ENCODE measurements at regions not wholly inside any gene's neighbourhood (a gene's known extent, or its start where the extent isn't known, plus 50 kb on each side); places are given as distances from the start of the nearest gene placed in this dataset.

- intact Hi-C loops (cut with micrococcal nuclease) = no loop called here
- H3K27me3 ChIP-seq (replicated peaks in 1 of 4; ENCODE audit: control extremely low read depth in 1 of 4, control insufficient read depth in 3 of 4, insufficient read depth in 4 of 4, low read length in 3 of 4) = no peaks in the 10 kb centered on the region
- ChIA-PET CTCF (no interaction called here), POLR2A (no interaction called here)
- H3K79me2 ChIP-seq (ENCODE audit: control insufficient read depth, insufficient read depth, low read length) = no peaks in the 10 kb centered on the region
- DNase-seq (no peak), ATAC-seq (ENCODE audit: low read depth) (no peak)
- no peak overlapping the region for H2AFZ ChIP-seq (ENCODE audit: insufficient read depth, low read depth, low read length, poor library complexity, severe bottlenecking)
- no peaks in the 10 kb centered on the region for H3K4me1 Mint-ChIP-seq
- no peak overlapping the region for H3K4me2 ChIP-seq (replicated peaks; ENCODE audit: low read depth, low read length, poor library complexity, severe bottlenecking)
- H3K27me3 Mint-ChIP-seq = no peaks in the 10 kb centered on the region
- no peak overlapping the region for H3K27ac ChIP-seq (ENCODE audit: low read length in 2 of 2)
- no peaks in the 10 kb centered on the region for H3K36me3 ChIP-seq (replicated peaks in 1 of 2; ENCODE audit: control extremely low read depth in 1 of 2, control insufficient read depth in 1 of 2, extremely low read depth in 1 of 2, insufficient read depth in 2 of 2, low read length in 1 of 2)
- H3K9me3 Mint-ChIP-seq (ENCODE audit: insufficient read depth) = peaks cover 2% of the 10 kb centered on the region
- no peak overlapping the region for H3K4me3 Mint-ChIP-seq
- H4K20me1 ChIP-seq (ENCODE audit: control insufficient read depth, insufficient read depth, low read length, poor library complexity, severe bottlenecking) = no peaks in the 10 kb centered on the region
- TF ChIP-seq, protein P1, sequence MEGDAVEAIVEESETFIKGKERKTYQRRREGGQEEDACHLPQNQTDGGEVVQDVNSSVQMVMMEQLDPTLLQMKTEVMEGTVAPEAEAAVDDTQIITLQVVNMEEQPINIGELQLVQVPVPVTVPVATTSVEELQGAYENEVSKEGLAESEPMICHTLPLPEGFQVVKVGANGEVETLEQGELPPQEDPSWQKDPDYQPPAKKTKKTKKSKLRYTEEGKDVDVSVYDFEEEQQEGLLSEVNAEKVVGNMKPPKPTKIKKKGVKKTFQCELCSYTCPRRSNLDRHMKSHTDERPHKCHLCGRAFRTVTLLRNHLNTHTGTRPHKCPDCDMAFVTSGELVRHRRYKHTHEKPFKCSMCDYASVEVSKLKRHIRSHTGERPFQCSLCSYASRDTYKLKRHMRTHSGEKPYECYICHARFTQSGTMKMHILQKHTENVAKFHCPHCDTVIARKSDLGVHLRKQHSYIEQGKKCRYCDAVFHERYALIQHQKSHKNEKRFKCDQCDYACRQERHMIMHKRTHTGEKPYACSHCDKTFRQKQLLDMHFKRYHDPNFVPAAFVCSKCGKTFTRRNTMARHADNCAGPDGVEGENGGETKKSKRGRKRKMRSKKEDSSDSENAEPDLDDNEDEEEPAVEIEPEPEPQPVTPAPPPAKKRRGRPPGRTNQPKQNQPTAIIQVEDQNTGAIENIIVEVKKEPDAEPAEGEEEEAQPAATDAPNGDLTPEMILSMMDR (IDR thresholded peaks at IDR 0.05) = no peak
- TF ChIP-seq EZH2 (IDR thresholded peaks at IDR 0.05; ENCODE audit: borderline replicate concordance, insufficient read depth, low read depth, low read length, poor library complexity, severe bottlenecking) = no peak
- no peaks in the 10 kb centered on the region for H3K4me1 ChIP-seq (ENCODE audit: control insufficient read depth in 2 of 2, insufficient read depth in 2 of 2, low read length in 2 of 2)
- no peak overlapping the region for H3K9ac ChIP-seq (ENCODE audit: low read length)
- H3K9me3 ChIP-seq (ENCODE audit: control extremely low read depth in 1 of 3, control insufficient read depth in 2 of 3, insufficient read depth in 1 of 3, low read length in 2 of 3) = peaks cover 0 to 5% (median 0%) of the 10 kb centered on the region in 3 donors
- H3K4me3 ChIP-seq (ENCODE audit: control extremely low read depth in 1 of 5, extremely low read depth in 1 of 5, insufficient read depth in 1 of 5, low read depth in 2 of 5, low read length in 4 of 5) = no peak overlapping the region
- no peak overlapping the region for H3K27ac Mint-ChIP-seq
- WGBS (ENCODE audit: insufficient coverage) = no CpG with 5 or more reads among the region's 2 CpGs
Measured at GRCh38 chr5:166746506-166746905, 1544.9 kb upstream of the WWC1 start.

DNA sequence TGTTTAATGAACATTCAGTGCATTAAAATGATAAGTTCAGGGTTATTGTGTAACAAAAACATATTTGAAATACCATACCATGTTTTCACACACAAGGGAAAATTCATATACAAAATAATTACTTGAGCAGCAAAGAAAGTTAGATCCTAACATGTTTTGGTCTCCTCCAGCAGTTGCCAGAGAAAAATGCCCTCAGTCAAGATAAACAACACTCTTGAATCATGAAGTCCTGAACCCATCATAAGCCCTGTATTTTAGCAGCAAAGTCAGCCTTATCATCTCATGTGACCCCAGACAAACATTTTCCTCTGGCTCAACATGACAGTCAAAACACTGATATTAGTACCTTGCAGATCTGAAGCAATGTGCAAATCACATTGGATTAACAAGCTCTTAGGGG, 1541.1 kb upstream of the WWC1 start:
- no peak overlapping the region for H3K9ac ChIP-seq (ENCODE audit: low read length)
- H3K79me2 ChIP-seq (ENCODE audit: control insufficient read depth, insufficient read depth, low read length) = no peaks in the 10 kb centered on the region
- H3K4me2 ChIP-seq (replicated peaks; ENCODE audit: low read depth, low read length, poor library complexity, severe bottlenecking) = no peak overlapping the region
- intact Hi-C loops (cut with micrococcal nuclease) = no loop called here
- Mint-ChIP-seq H3K4me1 (no peaks in the 10 kb centered on the region), H3K9me3 (ENCODE audit: insufficient read depth) (no peaks in the 10 kb centered on the region), H3K27me3 (no peaks in the 10 kb centered on the region), H3K4me3 (no peak overlapping the region), H3K27ac (no peak overlapping the region)
- no peaks in the 10 kb centered on the region for H3K4me1 ChIP-seq (ENCODE audit: control insufficient read depth in 2 of 2, insufficient read depth in 2 of 2, low read length in 2 of 2)
- ATAC-seq (ENCODE audit: low read depth) (no peak), DNase-seq (no peak)
- ChIA-PET POLR2A (no interaction called here), CTCF (no interaction called here)
- H2AFZ ChIP-seq (ENCODE audit: insufficient read depth, low read depth, low read length, poor library complexity, severe bottlenecking) = no peak overlapping the region
- H3K27ac ChIP-seq (ENCODE audit: low read length in 2 of 2) = no peak overlapping the region
- H4K20me1 ChIP-seq (ENCODE audit: control insufficient read depth, insufficient read depth, low read length, poor library complexity, severe bottlenecking) = no peaks in the 10 kb centered on the region
- H3K4me3 ChIP-seq (ENCODE audit: control extremely low read depth in 1 of 5, extremely low read depth in 1 of 5, insufficient read depth in 1 of 5, low read depth in 2 of 5, low read length in 4 of 5) = no peak overlapping the region
- H3K36me3 ChIP-seq (replicated peaks in 1 of 2; ENCODE audit: control extremely low read depth in 1 of 2, control insufficient read depth in 1 of 2, extremely low read depth in 1 of 2, insufficient read depth in 2 of 2, low read length in 1 of 2) = no peaks in the 10 kb centered on the region
- no peaks in the 10 kb centered on the region for H3K27me3 ChIP-seq (replicated peaks in 1 of 4; ENCODE audit: control extremely low read depth in 1 of 4, control insufficient read depth in 3 of 4, insufficient read depth in 4 of 4, low read length in 3 of 4)
- TF ChIP-seq EZH2 (IDR thresholded peaks at IDR 0.05; ENCODE audit: borderline replicate concordance, insufficient read depth, low read depth, low read length, poor library complexity, severe bottlenecking) = no peak
- TF ChIP-seq, protein P1 (IDR thresholded peaks at IDR 0.05) = no peak
- H3K9me3 ChIP-seq (ENCODE audit: control extremely low read depth in 1 of 3, control insufficient read depth in 2 of 3, insufficient read depth in 1 of 3, low read length in 2 of 3) = peaks cover 0 to 9% (median 0%) of the 10 kb centered on the region in 3 donors
